Limb (tissue), 2 donors: ENCODE measurements at regions not wholly inside any gene's neighbourhood (a gene's known extent, or its start where the extent isn't known, plus 50 kb on each side); places are given as distances from the start of the nearest gene placed in this dataset.
A peak's percentile ranks its signal among the peaks of the same experiment; 100 is the strongest.

Experiments used
- DNase-seq, 2 donors: peaks; one replicate each; pipeline ENCODE4 v3.0.0-alpha.2; 2016; ENCODE audit errors: extremely low spot score in 2 of 2

DNA sequence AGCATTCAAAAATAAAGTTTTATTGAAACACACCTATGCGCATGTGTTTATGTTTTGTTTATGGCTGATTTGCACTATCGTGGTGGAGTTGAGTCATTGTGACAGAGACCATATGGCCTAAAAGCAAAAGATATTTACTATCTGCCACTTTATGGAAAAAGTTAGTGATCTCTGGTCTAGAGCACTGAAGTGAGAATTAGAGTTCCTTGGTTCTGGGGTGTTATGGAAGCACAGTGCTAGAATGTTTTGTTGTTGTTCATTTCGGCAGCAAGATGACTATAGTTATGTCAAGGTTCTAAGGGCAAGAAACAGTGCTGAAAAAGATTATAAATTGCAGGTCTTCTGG lies 416.5 kb downstream of the SLC4A3 start:
- no peak for DNase-seq

DNA sequence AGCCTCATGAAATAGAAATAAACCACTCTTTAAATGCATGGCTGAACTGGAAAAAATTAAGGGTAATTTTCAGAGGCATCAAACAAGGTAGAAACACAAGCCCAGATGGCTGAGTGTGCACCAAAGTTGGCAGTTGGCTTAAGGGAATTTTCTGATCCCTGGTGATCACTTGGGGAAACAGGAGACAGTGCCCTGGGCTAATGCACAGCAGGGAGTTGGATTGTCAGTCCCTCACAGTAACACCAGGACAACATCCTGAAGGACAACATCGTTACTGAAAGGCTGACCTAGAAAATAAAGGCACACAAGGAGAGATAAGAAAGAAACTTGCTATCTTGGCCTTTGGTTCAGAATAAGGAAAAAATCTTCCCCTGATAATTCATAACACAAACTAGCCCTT lies 417.0 kb downstream of the SLC4A3 start:
- DNase-seq, result no peak

DNA sequence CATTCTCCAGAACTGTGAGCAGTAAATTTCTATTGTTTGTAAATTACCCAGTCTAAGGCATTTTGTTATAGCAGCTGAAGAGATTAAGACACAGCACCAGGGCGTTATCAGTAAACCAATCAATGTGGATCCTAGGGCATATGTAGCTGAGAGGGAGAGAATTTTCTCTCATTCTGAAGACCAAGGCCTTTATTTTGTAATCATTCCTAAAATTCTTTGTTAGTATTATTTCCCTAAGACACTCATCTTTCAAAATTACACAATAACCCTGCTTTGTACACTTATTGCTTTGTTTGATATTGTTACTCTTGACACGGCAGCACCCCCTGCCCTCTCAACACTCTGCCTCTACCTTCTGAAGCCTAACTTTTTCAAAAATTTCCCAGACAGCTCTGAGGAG lies 419.1 kb downstream of the SLC4A3 start:
- no peak for DNase-seq

DNA sequence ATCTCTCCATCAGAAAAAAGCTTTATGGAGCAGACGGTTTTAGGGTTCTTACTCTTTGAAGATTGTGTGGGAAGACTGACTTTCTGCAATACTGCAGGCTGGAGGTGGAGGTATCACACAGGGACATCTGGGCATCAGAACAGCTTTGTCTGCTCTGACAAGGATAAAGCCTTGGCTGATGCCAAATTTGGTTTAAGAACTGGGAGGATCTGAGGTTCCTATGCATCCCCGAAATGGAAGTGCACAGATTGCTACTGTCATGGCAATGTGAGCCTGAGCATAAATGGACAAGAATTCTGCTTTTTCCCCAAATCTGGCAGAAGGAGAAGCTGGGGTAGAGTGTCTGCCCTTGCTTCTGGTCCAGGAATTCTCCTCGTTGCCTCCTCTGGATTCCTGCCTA lies 424.3 kb downstream of the SLC4A3 start:
- DNase-seq, result no peak

DNA sequence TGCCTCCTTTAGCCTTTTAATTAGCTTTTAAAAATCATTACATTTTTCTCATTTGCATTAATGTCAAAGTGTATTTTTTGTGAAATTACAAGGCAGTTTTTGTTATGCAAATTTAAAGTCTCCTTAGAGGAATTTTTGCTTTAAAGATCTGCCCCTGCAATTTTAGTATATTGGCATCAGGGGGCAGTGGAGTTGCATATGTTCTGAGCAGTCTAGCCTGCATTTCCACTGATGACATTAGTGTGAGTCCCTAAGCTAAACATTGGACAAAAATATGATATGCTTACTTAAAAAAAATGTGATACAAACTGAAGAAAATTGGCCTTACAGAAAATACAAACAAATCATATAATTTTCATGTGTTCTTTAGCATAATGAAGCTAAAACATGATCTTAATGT lies 426.5 kb downstream of the SLC4A3 start:
- DNase-seq, result no peak

DNA sequence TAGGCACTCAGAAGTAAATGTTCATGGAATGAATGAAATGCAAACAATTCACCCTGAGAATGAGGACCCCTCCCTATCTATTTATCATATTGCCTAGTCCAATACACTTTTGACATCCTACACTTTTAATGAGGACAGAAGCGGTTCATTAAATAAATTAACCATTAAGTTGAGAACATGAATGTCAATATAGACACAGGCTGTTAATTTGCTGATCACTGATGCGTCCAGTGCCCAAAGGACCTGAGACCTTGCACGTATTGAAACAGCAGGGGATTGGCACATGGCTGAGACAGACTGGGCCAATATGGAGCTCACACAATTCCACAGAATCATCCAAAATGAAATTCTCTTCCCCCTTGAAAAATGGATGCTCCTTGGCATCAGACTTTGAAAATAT lies 430.0 kb downstream of the SLC4A3 start:
- no peak for DNase-seq

DNA sequence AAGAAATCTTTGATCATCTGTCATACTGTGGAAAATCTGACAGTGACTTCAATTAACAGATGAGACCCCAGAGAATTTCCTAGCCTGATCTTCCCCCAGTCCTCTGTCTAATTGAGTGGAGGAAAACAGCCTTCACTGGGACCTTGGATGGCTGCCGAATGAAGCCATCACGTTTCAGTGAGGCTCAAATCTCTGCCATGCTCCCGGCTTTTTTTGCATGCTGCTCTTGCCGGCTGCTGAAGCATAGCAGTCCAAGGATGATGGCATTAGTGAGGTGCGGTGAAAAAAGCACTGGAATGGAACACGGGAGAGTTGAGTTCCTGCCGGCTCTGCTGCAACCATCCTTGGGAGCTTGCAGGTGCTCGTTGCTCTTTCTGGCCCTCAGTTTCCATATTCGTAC lies 430.5 kb downstream of the SLC4A3 start:
- no peak for DNase-seq

DNA sequence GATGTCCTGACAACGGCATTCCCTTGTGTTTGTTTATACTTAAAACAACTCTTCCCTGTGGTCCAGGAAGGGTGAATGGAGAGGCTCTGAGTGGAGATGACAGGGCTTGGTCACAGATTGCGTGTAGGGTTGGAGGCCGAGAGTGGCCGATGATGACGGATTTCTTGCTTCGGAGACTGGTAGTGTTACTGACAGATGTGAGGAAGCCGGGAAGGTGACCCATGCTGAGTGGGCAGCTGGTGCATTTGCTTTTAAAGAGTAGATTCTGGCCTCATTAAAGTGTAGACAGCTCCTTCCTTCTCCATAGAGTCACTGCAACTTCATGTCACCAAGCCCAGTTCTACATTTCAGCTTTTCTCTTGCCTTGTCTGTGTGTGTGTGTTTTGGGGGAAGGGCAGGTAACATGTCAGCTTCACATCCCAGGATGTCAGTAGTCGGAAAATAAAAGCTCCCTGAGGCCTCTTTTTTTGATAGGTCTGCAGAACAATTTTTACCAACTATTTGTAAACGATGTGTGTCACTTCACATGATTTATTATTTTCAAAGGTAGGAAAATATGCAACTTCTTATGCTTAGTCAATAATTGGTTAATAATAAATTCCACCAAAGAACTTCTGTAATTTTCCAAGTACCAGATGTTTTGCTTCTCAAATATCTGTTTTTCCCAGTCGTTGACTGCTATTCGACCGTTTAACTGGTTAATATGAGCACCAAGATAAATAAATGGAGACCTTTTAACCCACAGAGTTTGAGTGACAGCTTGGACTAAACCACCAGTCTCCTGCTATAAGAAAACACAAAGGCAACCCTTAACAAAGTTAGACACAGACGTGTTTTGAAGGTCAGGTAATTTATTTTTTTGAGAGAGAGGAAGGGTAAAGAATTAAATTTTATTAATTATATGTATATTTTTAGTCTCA lies 436.9 kb downstream of the SLC4A3 start:
- DNase-seq, result no peak

DNA sequence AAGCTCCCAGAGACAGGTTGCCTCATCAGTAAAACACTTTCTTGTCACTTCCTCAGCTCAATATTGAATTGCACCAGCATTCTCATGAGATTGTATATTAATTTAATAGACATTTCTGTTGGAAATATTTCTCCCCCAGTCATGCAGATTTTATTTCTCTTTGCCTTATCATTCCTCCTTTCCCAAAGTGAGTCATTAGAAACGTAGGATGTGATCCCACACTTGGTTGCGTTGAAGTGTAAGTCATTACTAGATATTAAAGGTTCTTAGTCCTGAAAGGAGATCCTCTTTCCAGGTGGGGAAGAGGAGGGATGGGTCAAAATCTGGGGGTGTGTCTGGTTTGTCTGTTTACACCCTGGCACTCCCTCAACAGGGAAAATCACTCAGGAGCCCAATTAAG lies 438.2 kb downstream of the SLC4A3 start:
- no peak for DNase-seq

DNA sequence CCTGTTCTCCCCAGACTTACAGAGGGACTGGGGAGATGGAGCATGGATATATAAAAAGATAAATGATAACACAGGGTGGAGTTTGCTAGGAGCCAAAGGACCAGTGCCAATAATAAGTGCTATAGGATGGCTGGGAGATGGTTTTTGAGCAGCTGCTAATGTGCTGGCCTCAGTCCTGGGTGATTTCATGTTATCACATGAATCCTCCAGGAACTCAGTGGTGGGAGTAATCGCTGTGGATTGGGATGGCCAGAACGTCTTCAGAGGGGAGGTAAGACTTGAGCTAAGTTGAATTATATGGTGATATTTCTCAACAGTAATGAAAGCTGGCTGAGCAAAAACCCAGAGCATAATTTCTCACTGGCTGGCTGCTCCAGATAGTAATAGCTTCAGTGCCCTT lies 441.4 kb downstream of the SLC4A3 start:
- DNase-seq, result no peak

DNA sequence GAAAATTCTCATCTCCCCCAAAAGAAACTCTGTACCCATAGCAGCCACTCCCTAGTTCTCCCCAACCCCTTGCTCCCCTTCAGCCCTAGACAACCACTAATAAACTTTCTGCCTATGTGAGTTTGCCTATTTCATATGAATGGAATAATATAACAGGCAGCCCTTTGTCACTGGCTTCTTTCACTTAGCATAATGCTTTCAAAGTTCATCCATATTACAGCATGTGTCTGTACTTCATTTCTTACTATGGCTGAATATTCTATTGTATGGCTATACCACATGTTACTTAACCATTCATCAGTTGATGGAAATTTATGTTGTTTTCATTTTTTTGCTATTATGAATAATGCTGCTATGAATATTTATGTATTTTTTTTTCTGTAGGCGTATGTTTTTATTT lies 442.9 kb downstream of the SLC4A3 start:
- no peak for DNase-seq

DNA sequence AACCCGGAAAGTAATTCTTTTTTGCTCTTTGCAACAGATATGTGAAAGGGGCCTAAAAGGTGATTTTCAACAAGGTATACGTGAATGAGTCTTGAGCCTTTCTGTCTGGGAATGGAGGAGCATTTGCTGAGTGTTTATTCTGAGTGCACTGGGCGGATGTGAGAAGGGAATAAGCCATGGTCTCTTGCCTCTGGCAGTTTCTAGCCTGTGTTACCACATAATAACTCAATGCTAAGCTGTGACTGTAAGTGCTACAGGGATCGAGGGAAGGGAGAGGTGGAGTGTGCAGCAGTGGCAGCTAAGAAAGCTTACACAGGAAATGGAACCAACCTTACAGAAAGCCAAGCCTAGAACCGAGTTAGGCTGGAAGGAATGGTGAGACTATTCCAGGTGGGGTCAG lies 444.3 kb downstream of the SLC4A3 start:
- no peak for DNase-seq

DNA sequence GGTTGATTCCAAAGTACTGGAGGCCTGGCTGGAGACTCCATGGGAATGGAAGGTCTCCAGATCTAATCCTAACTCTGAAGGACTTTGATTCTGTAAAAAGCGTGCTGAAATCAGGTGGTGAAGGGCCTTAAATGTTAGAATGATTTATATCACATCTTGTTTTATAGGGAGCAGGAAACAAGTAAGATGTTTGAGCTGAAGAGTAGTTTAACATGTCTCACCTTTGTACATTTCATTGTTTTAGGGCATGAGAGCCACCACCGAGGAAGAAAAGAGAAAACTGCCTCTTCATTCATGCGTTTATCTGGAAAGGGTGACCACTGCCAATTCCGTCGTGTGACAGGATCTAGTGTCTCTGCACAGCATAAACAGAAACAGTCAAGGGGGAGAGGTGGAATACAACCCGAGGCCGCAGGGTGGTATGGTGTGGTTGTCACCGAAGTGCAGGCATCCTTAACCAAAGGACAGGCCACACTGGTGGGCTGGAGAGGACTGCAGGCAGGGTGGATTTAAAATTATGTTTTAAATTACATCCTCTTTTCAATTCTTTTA lies 445.3 kb downstream of the SLC4A3 start:
- DNase-seq, result no peak

DNA sequence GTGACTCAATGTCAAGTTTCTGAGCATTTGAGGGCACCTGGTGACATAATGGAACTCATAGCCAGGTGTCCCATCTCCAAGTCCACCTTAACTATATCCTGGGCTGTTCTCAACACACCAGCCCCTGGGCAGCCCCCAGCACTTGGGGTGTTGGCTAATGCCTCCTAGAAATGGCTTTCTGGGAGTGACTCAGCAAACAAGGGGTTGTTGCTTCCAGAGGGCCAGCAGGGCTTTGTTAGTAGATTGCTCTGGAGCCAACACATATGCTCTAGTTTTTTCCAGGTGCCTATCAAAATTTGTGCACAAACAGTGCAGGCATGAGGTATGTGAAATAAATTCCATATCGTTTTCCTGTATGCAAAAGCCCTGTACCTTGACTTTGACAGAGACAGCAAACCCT lies 448.4 kb downstream of the SLC4A3 start:
- no peak for DNase-seq

DNA sequence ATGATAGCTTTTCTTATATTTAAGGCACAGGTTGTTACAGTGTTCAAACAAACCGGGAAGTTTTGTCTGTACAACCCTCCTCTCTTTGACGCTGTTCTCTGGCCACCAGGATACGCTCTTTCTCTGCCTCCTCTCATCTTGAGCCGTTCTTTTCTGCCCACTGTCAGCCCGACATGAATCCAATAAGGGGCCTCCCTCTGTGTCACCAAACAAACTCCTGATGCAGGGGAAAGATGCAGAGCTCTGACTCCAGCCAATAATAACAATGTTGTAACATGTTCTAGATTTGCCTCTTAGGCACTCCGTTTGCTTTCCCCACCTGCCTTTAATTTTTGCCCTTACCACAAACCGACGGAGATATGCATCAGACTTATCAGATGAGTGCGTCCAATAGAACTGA lies 449.3 kb downstream of the SLC4A3 start:
- DNase-seq, result peak; percentile 49 to 50

DNA sequence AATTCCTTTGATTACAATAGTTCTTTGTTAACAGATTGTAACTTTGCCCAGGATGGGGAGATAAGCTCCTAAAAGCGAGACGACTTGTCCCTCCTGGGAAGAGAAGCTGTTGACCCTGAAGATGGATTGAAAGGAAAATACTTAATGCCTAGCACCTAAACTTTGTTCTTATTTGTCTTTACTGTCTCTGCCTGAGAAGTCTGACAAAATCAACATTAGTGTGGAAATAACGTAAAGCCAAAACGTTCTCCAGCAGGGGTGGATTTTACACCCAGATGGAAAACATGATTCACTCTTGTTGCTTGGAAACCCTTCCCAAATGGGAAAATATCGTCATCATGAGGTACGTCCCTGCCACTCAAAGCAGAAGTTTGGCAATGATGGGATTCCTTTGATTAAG lies 450.1 kb downstream of the SLC4A3 start:
- DNase-seq, result peak; percentile 32 to 64

DNA sequence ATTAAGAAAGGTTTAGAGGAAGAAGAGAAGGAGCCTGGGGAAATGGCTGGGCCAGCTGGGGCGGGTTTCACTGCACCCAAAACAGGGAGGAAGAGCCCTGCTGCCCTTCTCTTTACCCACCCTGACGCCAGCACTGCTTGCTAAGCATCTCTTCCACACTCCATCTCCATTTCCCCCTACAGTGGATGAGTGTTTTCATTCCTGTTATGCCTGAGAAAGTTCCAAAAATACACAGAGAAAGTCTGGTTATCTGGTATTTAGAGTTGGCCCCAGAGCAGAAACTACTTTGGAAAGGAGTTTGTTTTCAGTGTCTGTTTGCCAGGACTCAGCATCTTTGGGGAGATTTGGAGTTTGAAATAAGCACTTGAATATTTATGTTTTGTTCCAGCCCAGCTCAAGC lies 451.0 kb downstream of the SLC4A3 start:
- peak in 1 of 2 donors; percentile 64 for DNase-seq

DNA sequence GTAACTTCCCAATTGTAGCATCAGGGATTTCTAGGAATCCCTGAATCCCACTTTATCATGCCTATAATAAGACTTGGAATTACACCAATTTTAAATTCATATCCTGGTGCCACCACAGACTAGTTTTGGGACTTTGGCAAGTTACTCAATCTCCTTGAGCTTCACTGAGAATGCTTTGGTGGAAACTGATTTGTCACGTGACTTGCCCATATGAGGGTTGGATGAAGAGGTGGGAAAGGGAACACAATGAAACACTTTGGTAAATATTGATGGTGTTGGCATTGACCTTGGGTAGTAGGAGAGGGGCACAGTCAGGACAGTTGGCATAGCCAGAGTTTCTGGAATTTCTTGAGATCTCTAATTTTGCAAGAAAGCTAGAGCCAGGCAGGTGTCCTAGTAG lies 452.2 kb downstream of the SLC4A3 start:
- no peak for DNase-seq

DNA sequence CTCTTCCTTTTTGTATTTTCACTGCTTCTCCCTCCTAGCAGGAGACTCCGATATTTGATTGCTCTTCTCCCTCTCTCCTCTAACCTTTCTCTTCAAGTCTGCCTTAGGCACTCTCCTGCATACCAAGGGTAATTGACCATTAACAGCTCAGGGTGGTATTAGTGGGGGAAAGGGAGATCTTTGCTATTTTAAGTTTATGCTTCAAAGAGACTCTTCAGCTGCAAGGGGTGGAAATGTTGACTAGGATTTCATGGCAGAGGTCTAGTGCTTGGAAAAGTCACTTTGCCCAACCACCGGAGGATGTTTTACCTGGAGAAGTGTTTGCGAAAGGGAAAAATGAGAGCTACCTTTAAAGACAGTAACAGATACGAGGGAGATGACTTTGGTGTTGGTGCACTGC lies 453.7 kb downstream of the SLC4A3 start:
- no peak for DNase-seq

DNA sequence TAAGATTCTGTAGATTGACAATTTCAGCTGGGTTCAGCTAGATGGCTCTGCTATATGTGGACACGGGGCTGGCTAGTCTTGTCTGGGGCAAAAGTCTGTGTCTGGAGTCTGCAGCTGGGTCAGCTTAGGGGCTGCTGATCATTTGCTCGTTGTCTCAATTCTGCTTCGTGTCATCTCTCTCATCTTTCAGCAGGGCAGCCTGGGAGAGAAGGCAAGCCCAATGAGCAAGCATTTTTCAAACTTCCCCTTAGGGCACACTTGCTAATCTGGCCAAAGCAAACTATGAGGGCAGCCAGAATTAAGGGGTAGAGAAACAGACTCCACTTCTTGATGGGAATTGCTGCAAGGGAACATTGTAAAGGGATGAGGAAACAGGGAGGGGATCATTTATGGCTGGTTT lies 462.6 kb downstream of the SLC4A3 start:
- DNase-seq, result no peak

DNA sequence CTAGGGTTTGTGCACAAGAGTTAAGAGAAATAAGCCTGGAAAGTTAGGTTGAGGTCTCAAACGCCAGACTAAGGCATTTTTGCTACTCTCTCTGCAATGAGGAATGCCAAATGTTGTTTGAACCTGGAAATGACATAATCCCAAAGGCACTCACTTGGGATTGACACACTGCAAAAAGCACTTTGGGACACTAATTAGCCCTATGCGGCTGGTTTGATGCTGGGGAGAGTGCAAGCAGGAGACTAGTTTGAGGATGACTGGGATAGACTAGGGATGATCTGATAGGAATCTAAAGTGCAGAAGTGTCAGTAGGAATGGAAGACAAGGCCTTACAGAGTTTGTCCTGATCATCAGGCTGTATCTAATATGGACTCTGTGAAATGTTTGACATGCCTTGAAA lies 469.0 kb downstream of the SLC4A3 start:
- no peak for DNase-seq

DNA sequence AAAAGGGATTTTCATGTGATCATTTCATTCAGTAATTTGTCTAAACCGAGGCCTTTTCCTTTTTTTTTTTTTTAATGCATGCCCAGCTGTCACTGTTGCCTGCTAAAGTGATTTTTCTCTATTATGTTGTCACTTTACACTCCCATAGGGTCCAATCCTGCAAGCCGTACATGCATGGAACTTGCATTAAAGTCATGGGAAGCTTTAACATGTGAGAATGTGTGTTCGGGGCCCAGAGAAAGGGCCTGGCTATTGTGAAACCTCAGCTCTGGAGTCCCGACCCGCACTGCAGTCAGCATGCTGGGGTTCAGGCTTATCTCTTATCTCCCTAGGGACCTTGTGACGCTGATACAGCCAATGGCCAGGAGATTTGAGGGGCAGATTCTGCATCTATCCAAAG lies 474.6 kb downstream of the SLC4A3 start:
- DNase-seq, result peak; percentile 42 to 48

DNA sequence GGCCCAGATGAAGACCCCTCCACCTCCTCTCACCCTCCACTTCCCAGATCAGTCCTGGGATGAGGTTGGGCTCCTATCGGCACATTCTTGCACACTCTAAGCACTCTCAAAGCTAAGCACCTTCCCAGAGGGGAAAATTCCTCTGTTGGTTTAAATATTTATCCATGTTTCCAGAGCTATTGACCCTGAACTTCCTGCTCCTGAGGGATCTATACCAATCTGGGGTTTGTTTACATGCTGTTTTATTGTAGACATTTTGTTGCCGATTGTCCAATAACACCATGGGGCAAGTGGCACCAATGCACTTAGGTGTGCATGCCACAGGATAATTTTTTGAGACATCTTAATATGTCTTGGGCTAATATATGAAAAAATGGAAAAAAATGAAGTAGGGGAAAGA lies 476.2 kb downstream of the SLC4A3 start:
- DNase-seq, result no peak
